ENCODE measurements at regions not wholly inside any gene's neighbourhood (a gene's known extent, or its start where the extent isn't known, plus 50 kb on each side); places are given as distances from the start of the nearest gene placed in this dataset.

- Mint-ChIP-seq H3K27me3 (ENCODE audit: insufficient read depth, low read depth, poor library complexity) (peaks cover 14% of the 10 kb centered on the region), H3K9me3 (no peaks in the 10 kb centered on the region; the same call in 2 of the 3 replicates), H3K36me3 (ENCODE audit: low read depth) (no peaks in the 10 kb centered on the region), H3K27ac (no peak overlapping the region), H3K4me3 (no peak overlapping the region), H3K4me1 (peaks cover 12% of the 10 kb centered on the region)
- H3K79me2 ChIP-seq (replicated peaks; ENCODE audit: insufficient read depth), result peaks cover 7% of the 10 kb centered on the region
- H2AFZ ChIP-seq, result no peak overlapping the region
- no peaks in the 10 kb centered on the region for H3F3A ChIP-seq (replicated peaks; ENCODE audit: low read depth)
- peaks cover 3% of the 10 kb centered on the region for H4K20me1 ChIP-seq (replicated peaks; ENCODE audit: insufficient read depth)
- no peaks in the 10 kb centered on the region for H3K36me3 ChIP-seq (ENCODE audit: insufficient read depth)
- DNase-seq (ENCODE audit: low spot score) (no peak), ATAC-seq (no peak)
- H3K4me2 ChIP-seq, result no peak overlapping the region
- H3K27me3 ChIP-seq (ENCODE audit: insufficient read depth), result no peaks in the 10 kb centered on the region
- H3K9me2 ChIP-seq (ENCODE audit: insufficient read depth), result no peaks in the 10 kb centered on the region
- TF ChIP-seq EZH2 (IDR thresholded peaks at IDR 0.05; ENCODE audit: low read depth, unreplicated experiment) (no peak), ZNF114 (CRISPR knock-in tag; IDR thresholded peaks at IDR 0.05) (no peak), NANOG (IDR thresholded peaks at IDR 0.05; ENCODE audit: borderline replicate concordance) (no peak), CTCF (conservative IDR thresholded peaks at IDR 0.05; ENCODE audit: low read depth in 2 of 2) (no peak), EZH2phosphoT487 (IDR thresholded peaks at IDR 0.05; ENCODE audit: unreplicated experiment) (no peak), CREB1 (CRISPR knock-in tag; IDR thresholded peaks at IDR 0.05; ENCODE audit: low read depth) (no peak), REST (IDR thresholded peaks at IDR 0.05; ENCODE audit: unreplicated experiment) (no peak), POLR2AphosphoS5 (IDR thresholded peaks at IDR 0.05; ENCODE audit: low read depth) (no peak), STAT1 (IDR thresholded peaks at IDR 0.05; ENCODE audit: unreplicated experiment) (no peak), ZNF331 (CRISPR knock-in tag; IDR thresholded peaks at IDR 0.05; ENCODE audit: low read depth) (no peak), ETS1 (IDR thresholded peaks at IDR 0.05) (no peak), JUNB (IDR thresholded peaks at IDR 0.05; ENCODE audit: unreplicated experiment) (no peak)
- no peak overlapping the region for H3K27ac ChIP-seq (ENCODE audit: low read depth)
- H3K4me1 ChIP-seq (ENCODE audit: insufficient read depth), result no peaks in the 10 kb centered on the region
- H3K4me3 ChIP-seq, result no peak overlapping the region
These were observed 223.8 kb downstream of the CTTN start for GRCh38 chr11:70622091-70622490.

Data from GM23338 (cell line).